A172 (cell line): ENCODE measurements at regions not wholly inside any gene's neighbourhood (a gene's known extent, or its start where the extent isn't known, plus 50 kb on each side); places are given as distances from the start of the nearest gene placed in this dataset.

Source experiments
- DNase-seq: peaks from one replicate; pipeline ENCODE4 v3.0.0-alpha.2; 2015; ENCODE audit warnings: low spot score

- peak; percentile 49 for DNase-seq
Measured at GRCh38 chr6:25012657-25013056, 76.9 kb upstream of the RIPOR2 start.

DNA sequence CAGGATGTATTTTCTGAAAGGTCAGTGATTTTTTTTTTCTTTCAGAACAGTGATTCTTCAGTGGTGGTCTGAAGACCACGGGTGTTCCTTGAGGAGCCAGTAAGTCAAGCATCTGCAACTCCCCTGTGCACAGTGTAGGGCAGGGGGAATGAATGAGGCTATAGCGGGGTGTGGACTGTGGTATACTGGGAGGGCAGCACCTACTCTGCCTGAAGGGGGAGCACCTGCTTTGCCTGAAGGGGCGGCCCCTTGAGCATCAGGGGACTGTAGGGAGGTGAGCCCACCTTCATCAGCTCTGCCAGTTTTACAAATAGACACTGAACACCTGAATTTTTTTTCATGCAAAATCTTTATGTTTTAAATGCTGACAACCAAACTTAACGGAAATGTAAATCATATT lies 77.5 kb upstream of the RIPOR2 start:
- DNase-seq, result no peak

DNA sequence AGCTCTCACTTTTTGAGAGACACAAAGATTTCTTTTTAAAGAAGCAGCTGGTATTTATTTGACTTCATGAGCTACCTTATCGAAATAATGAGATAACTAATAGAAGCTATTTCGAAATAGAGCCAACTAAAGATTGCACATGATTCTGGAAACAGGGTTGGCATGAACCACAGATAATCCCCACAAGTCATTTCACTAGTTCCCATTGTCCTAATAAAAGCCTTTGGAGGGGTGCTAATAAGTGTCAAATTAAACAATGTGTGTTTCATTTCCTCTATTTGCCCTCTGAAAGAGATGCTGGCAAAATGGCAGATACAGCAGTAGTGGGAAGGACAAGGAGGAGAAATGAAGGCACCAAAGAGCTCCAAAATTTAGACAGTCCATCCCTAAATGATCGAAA lies 78.6 kb upstream of the RIPOR2 start:
- DNase-seq, result no peak

DNA sequence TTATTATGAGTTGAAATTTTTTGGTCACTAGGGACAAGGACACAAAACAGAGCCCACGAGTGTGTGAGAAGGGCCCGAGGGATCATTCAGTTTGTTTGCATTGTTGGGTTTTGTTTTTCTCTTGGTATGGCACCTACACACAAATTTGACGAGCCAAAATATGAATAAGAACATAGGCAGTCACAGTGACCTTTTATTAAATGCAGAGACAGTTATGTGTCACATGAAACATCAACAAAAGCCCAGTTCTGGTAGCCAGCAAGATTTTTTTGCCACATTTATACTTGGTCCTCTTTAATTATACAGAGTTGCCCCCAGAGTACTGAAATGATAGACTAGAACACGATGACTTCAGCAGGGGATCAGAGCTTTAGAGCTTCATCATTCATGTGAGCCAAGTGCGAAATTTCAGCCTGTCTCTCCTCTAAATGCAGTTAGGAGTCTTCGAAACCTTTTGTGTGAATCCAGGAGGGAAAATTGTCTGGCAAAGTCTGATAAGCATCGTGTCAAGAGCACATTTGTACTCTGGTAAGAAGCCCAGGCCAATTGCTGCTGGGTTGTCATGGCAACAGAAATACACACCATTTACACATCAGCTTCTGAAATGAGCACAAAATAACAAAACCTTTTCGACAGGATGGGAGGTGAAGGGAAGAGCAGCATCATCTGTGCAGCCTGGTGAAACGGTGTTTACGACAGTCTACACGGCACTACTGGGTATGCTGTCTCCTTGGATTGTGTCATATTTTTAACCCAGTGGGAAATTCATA lies 79.2 kb upstream of the RIPOR2 start:
- no peak for DNase-seq

GRCh38 chr6:25016014-25016720 lies 80.4 kb upstream of the RIPOR2 start:
- DNase-seq, result no peak

GRCh38 chr6:25017486-25017885 lies 81.7 kb upstream of the RIPOR2 start:
- no peak for DNase-seq

DNA sequence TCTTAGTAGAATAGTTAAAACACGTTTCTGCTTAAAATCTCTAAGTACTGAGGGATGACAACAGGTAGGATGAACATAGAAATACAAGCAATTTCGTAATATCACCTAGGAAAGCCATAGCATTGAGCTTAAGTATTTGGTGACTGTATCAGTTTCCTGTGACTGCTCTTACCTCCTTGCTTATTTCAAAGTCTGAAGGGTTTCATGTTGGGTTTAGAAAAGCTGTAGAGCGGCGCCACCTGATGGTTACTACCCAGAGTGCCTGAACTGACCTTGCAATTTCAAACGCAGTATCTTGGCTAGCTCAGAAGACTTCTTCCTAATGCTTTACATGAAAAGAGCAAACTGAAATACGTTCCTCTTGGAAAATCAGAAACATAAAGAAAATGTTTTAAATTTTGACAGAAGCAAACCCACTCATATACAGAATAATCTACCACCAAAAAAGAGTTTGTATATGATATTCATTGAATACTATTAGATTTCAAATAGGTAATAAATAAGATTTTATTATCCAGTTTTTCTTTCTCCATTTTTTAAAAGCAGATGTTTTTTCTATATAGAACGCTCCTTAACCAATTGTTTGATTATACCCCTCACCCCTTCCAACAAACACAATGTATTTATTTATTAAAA lies 82.3 kb upstream of the RIPOR2 start:
- no peak for DNase-seq

DNA sequence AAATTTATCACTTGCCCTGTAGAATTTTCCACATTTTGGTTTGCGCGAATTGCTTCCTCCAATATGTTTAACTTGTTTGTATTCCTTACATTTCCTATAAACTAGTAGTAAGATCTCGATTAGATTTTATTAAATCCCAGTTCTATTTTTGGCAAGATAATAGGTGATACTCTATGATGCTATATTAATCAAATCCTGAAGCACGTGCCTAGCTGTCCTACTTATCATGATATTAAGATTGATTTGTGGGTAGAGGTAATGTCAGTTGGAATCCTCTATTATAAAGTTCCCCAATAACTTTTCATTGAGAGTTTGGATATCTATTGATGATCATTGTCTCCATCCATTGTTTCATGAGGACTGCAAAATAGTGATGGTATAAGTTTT lies 82.8 kb upstream of the RIPOR2 start:
- DNase-seq, result no peak

- no peak for DNase-seq
Measured at GRCh38 chr6:25022140-25022553, 86.4 kb upstream of the RIPOR2 start.

GRCh38 chr6:25023781-25024180 lies 88.0 kb upstream of the RIPOR2 start:
- no peak for DNase-seq

- no peak for DNase-seq
Measured at GRCh38 chr6:25024821-25025220, 89.1 kb upstream of the RIPOR2 start.

- DNase-seq, result no peak
Measured at GRCh38 chr6:25025248-25025918, 89.6 kb upstream of the RIPOR2 start.

DNA sequence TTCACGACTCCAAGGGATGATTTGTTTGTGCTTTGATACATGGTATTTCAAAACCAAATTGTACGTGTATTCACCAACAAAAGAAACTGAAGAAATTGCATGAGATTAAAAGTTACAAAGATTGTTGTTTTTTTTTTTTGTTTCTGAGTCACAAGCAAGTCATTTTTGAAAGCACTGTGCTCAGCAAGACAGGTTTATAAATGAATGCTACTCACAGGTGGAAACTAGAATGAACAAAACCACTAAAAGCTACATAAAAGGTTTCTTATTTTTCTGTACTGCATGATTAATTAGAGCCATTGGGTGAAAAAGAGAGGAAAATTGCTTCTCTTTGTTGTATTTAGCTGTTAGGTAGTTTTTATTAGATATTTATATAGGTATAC lies 90.2 kb upstream of the RIPOR2 start:
- no peak for DNase-seq

GRCh38 chr6:25026723-25027122 lies 91.0 kb upstream of the RIPOR2 start:
- no peak for DNase-seq

- no peak for DNase-seq
Measured at GRCh38 chr6:25027221-25027916, 91.6 kb upstream of the RIPOR2 start.

- DNase-seq, result no peak
Measured at GRCh38 chr6:25028328-25028727, 92.6 kb upstream of the RIPOR2 start.

DNA sequence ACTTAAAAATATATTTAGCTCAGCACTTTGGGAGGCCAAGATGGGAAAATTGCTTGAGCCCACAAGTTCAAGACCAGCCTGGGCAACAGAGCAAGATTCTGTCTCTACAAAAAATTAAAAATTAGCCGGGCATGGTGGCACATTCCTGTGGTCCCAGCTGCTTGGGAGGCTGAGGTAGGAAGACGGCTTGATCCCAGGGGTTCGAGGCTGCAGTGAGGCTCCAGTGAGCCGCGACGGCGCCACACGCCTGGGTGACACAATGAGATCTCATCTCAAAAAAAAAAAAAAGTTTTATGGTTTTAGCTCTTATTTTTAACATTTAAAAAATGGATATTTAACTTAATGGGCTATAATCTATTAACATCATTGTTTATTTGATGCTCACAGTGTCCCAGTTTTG lies 97.2 kb upstream of the RIPOR2 start:
- no peak for DNase-seq

GRCh38 chr6:25034431-25034921 lies 98.7 kb upstream of the RIPOR2 start:
- no peak for DNase-seq

- no peak for DNase-seq
Measured at GRCh38 chr6:25035174-25035511, 99.4 kb upstream of the RIPOR2 start.

- DNase-seq, result peak; percentile 40
Measured at GRCh38 chr6:25035512-25036435, 100.0 kb upstream of the RIPOR2 start.

GRCh38 chr6:25036461-25036860 lies 100.7 kb upstream of the RIPOR2 start:
- DNase-seq, result no peak
